B cell (primary cell): ENCODE measurements at regions not wholly inside any gene's neighbourhood (a gene's known extent, or its start where the extent isn't known, plus 50 kb on each side); places are given as distances from the start of the nearest gene placed in this dataset.

Source experiments
- ATAC-seq: fragments of 200-7000 bp; cut with Tn5 transposase; one replicate; pipeline ENCODE4 v1.10.0; 2021; ENCODE audit warnings: low read depth, mild to moderate bottlenecking, moderate number of reproducible peaks, moderate library complexity
- CTCF ChIA-PET: fragments of 350-600 bp; sonication (Branson Sonifier 250); formaldehyde crosslinking; loops from one replicate; lab custom pipeline; 2021; ENCODE audit warnings: antibody characterized with exemption, inconsistent platforms; lab: Charles Lee
- POLR2A ChIA-PET: fragments of 350-600 bp; sonication (Branson Sonifier 250); formaldehyde crosslinking; loops from one replicate; lab custom pipeline; 2021; ENCODE audit warnings: antibody characterized with exemption; lab: Charles Lee
- DNase-seq: peaks from one replicate; pipeline ENCODE4 v3.0.0; 2013
- H2AFZ ChIP-seq: 2 replicates; pipeline ENCODE4 v1.6.1; 2012; ENCODE audit warnings: mild to moderate bottlenecking, low read depth, low read length; ENCODE audit not compliant: insufficient read depth, poor library complexity, severe bottlenecking
- H3K27ac ChIP-seq, 2 donors: 1 replicate in 1 of 2; 2 replicates in 1 of 2; pipeline ENCODE4 v1.5.1; 2012 to 2013; ENCODE audit warnings: low read length in 2 of 2, mild to moderate bottlenecking in 2 of 2, moderate library complexity in 1 of 2
- H3K27me3 ChIP-seq, 4 experiments: fragments of 200-600 bp in 1 of 4; sonication (generic) in 1 of 4; replicated peaks in 1 of 4; 1 replicate in 2 of 4; 2 replicates in 2 of 4; pipeline versions ENCODE4 v1.6.1 to v1.7.0; 2013 to 2016; ENCODE audit warnings: low read length in 3 of 4, mild to moderate bottlenecking in 2 of 4, mixed read lengths in 1 of 4, moderate library complexity in 1 of 4; ENCODE audit not compliant: insufficient read depth in 4 of 4, control insufficient read depth in 3 of 4; ENCODE audit errors: control extremely low read depth in 1 of 4
- H3K36me3 ChIP-seq, 2 experiments: replicated peaks in 1 of 2; 1 replicate in 1 of 2; 2 replicates in 1 of 2; pipeline versions ENCODE4 v1.6.1 to v1.7.1; 2013; ENCODE audit warnings: low read length in 1 of 2; ENCODE audit not compliant: insufficient read depth in 2 of 2, control insufficient read depth in 1 of 2; ENCODE audit errors: control extremely low read depth in 1 of 2, extremely low read depth in 1 of 2
- H3K4me1 ChIP-seq, 2 donors: fragments of 200-600 bp in 1 of 2; sonication (generic) in 1 of 2; 1 replicate in 1 of 2; 2 replicates in 1 of 2; pipeline versions ENCODE4 v1.5.1 to v1.6.1; 2013 to 2017; ENCODE audit warnings: low read length in 2 of 2; ENCODE audit not compliant: control insufficient read depth in 2 of 2, insufficient read depth in 2 of 2
- H3K4me2 ChIP-seq: replicated peaks from 2 replicates; pipeline ENCODE3; 2012; ENCODE audit warnings: mild to moderate bottlenecking, low read depth, low read length; ENCODE audit not compliant: poor library complexity, severe bottlenecking
- H3K4me3 ChIP-seq, 5 experiments: fragments of 200-600 bp in 1 of 5; sonication (generic) in 1 of 5; 1 replicate in 3 of 5; 2 replicates in 2 of 5; pipeline versions ENCODE4 v1.5.1 to v1.7.0; 2011 to 2016; ENCODE audit warnings: low read length in 4 of 5, mild to moderate bottlenecking in 4 of 5, low read depth in 2 of 5, control low read depth in 1 of 5, moderate library complexity in 1 of 5; ENCODE audit not compliant: insufficient read depth in 1 of 5; ENCODE audit errors: control extremely low read depth in 1 of 5, extremely low read depth in 1 of 5
- H3K79me2 ChIP-seq: fragments of 200-600 bp; sonication (generic); one replicate; pipeline ENCODE4 v1.6.0; 2016; ENCODE audit warnings: low read length; ENCODE audit not compliant: control insufficient read depth, insufficient read depth
- H3K9ac ChIP-seq: fragments of 200-600 bp; sonication (generic); 2 replicates; pipeline ENCODE4 v1.6.1; 2017; ENCODE audit warnings: mild to moderate bottlenecking, low read length, moderate library complexity
- H3K9me3 ChIP-seq, 3 donors: one replicate each; pipeline versions ENCODE4 v1.6.1 to v1.7.1; 2013; ENCODE audit warnings: low read length in 2 of 3; ENCODE audit not compliant: control insufficient read depth in 2 of 3, insufficient read depth in 1 of 3; ENCODE audit errors: control extremely low read depth in 1 of 3
- H4K20me1 ChIP-seq: 2 replicates; pipeline ENCODE4 v1.6.0; 2012; ENCODE audit warnings: mild to moderate bottlenecking, low read length; ENCODE audit not compliant: insufficient read depth, control insufficient read depth, poor library complexity, severe bottlenecking
- H3K27ac Mint-ChIP-seq: one replicate; pipeline ENCODE4 v1.8.0; 2021; ENCODE audit warnings: mixed read lengths
- H3K27me3 Mint-ChIP-seq: one replicate; pipeline ENCODE4 v1.8.0; 2021; ENCODE audit warnings: mixed read lengths
- H3K4me1 Mint-ChIP-seq: one replicate; pipeline ENCODE4 v1.8.0; 2021; ENCODE audit warnings: mixed read lengths
- H3K4me3 Mint-ChIP-seq: one replicate; pipeline ENCODE4 v1.8.0; 2021; ENCODE audit warnings: mixed read lengths
- H3K9me3 Mint-ChIP-seq: one replicate; pipeline ENCODE4 v1.8.0; 2022; ENCODE audit warnings: mixed read lengths; ENCODE audit not compliant: insufficient read depth
- EZH2 ChIP-seq: IDR thresholded peaks from 2 replicates; pipeline ENCODE4 v1.6.1; 2012; ENCODE audit warnings: borderline replicate concordance, low read depth, mild to moderate bottlenecking, moderate library complexity, low read length; ENCODE audit not compliant: insufficient read depth, poor library complexity, severe bottlenecking
- WGBS: methylation state at CpG from one replicate; pipeline ENCODE4 v1.1.5; 2013; ENCODE audit warnings: missing lambda C conversion rate; ENCODE audit not compliant: insufficient coverage; 5-methylcytosine and 5-hydroxymethylcytosine counted together
- intact Hi-C: fragments of 100-400 bp; cut with micrococcal nuclease; formaldehyde crosslinking; loops from one replicate; pipeline ENCODE4 v1.10.0; 2022
- TF ChIP-seq, protein P1 (sequence below): fragments of 200-600 bp; IDR thresholded peaks from one replicate; pipeline ENCODE4 v1.8.0; 2022; ENCODE audit warnings: antibody characterized with exemption, mild to moderate bottlenecking

DNA sequence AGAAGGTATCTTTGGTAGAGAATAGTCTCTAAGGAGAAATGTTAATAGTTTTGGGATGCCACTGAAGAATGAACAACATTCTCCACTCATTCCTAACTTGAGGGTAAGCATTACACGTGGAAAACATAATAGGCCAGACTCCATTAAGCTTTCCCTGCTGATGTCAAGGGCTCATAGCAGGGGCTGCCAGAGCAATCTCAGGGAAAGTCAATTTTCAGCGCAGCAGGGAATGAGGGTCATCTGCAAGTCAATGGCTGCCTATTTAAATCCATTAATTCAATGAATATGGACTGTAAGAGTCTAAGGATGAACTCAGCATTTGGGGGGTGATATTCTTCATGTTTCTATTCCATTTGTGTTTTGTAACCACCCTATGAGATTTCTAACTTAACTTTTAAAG is 144.2 kb upstream of the ARL4C start:
- Mint-ChIP-seq H3K27ac (no peak overlapping the region), H3K4me3 (no peak overlapping the region), H3K9me3 (peaks cover 7% of the 10 kb centered on the region), H3K4me1 (no peaks in the 10 kb centered on the region), H3K27me3 (peaks cover 20% of the 10 kb centered on the region)
- intact Hi-C loops = no loop called here
- Histone ChIP-seq H3K4me2 (no peak overlapping the region), H4K20me1 (no peaks in the 10 kb centered on the region), H3K4me3 (no peak overlapping the region), H3K9me3 (peaks cover 0 to 31% (median 5%) of the 10 kb centered on the region in 3 donors), H3K4me1 (no peaks in the 10 kb centered on the region), H2AFZ (no peak overlapping the region), H3K36me3 (no peaks in the 10 kb centered on the region), H3K79me2 (no peaks in the 10 kb centered on the region), H3K27me3 (peaks cover 0 to 9% (median 4%) of the 10 kb centered on the region in 4 experiments), H3K27ac (no peak overlapping the region), H3K9ac (no peak overlapping the region)
- ChIA-PET CTCF (no interaction called here), POLR2A (no interaction called here)
- WGBS = 86% methylated on average over 1 of the region's 2 CpGs
- ATAC-seq (no peak), DNase-seq (no peak)
- TF ChIP-seq, protein P1, sequence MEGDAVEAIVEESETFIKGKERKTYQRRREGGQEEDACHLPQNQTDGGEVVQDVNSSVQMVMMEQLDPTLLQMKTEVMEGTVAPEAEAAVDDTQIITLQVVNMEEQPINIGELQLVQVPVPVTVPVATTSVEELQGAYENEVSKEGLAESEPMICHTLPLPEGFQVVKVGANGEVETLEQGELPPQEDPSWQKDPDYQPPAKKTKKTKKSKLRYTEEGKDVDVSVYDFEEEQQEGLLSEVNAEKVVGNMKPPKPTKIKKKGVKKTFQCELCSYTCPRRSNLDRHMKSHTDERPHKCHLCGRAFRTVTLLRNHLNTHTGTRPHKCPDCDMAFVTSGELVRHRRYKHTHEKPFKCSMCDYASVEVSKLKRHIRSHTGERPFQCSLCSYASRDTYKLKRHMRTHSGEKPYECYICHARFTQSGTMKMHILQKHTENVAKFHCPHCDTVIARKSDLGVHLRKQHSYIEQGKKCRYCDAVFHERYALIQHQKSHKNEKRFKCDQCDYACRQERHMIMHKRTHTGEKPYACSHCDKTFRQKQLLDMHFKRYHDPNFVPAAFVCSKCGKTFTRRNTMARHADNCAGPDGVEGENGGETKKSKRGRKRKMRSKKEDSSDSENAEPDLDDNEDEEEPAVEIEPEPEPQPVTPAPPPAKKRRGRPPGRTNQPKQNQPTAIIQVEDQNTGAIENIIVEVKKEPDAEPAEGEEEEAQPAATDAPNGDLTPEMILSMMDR = no peak
- TF ChIP-seq EZH2 = no peak

GRCh38 chr2:234640657-234641056 is 143.8 kb upstream of the ARL4C start:
- no peak for TF ChIP-seq EZH2
- TF ChIP-seq, protein P1 = no peak
- H3K36me3 ChIP-seq = no peaks in the 10 kb centered on the region
- no peaks in the 10 kb centered on the region for H4K20me1 ChIP-seq
- no peaks in the 10 kb centered on the region for H3K79me2 ChIP-seq
- ChIA-PET POLR2A (no interaction called here), CTCF (no interaction called here)
- intact Hi-C loops = no loop called here
- peaks cover 20% of the 10 kb centered on the region for H3K27me3 Mint-ChIP-seq
- no peak for DNase-seq
- no peaks in the 10 kb centered on the region for H3K4me1 Mint-ChIP-seq
- peaks cover 0 to 9% (median 4%) of the 10 kb centered on the region in 4 experiments for H3K27me3 ChIP-seq
- no peak overlapping the region for H3K4me3 Mint-ChIP-seq
- H3K9me3 ChIP-seq = peaks cover 0 to 31% (median 5%) of the 10 kb centered on the region in 3 donors
- H3K4me3 ChIP-seq = no peak overlapping the region
- H2AFZ ChIP-seq = no peak overlapping the region
- H3K9ac ChIP-seq = no peak overlapping the region
- H3K4me2 ChIP-seq = no peak overlapping the region
- WGBS = no CpG with 5 or more reads among the region's 1 CpG
- H3K4me1 ChIP-seq = no peaks in the 10 kb centered on the region
- no peak for ATAC-seq
- H3K9me3 Mint-ChIP-seq = peaks cover 7% of the 10 kb centered on the region
- no peak overlapping the region for H3K27ac Mint-ChIP-seq
- H3K27ac ChIP-seq = no peak overlapping the region
